WTC11 (cell line): ENCODE measurements at regions not wholly inside any gene's neighbourhood (a gene's known extent, or its start where the extent isn't known, plus 50 kb on each side); places are given as distances from the start of the nearest gene placed in this dataset.

Experiments used
- ATAC-seq: fragments of 200-7000 bp; cut with Tn5 transposase; 2 replicates; pipeline ENCODE4 v1.10.0; 2021; ENCODE audit warnings: mild to moderate bottlenecking, moderate library complexity
- CTCF ChIA-PET: fragments of 300-600 bp; sonication (Branson Sonifier 250); formaldehyde crosslinking; loops from one replicate; lab custom pipeline; 2021; ENCODE audit warnings: antibody characterized with exemption; lab: Charles Lee
- POLR2A ChIA-PET: fragments of 350-600 bp; sonication (Branson Sonifier 250); formaldehyde crosslinking; loops from one replicate; lab custom pipeline; 2021; ENCODE audit warnings: antibody characterized with exemption; lab: Charles Lee
- DNase-seq: peaks from one replicate; pipeline ENCODE4 v3.0.0; 2021; ENCODE audit warnings: low spot score
- H3K27ac Mint-ChIP-seq: 2 replicates; pipeline ENCODE4 v1.8.0; 2021; ENCODE audit warnings: mixed read lengths
- H3K27me3 Mint-ChIP-seq: 2 replicates; pipeline ENCODE4 v1.8.0; 2021; ENCODE audit warnings: low read depth, mild to moderate bottlenecking, moderate library complexity, mixed read lengths
- H3K36me3 Mint-ChIP-seq: 2 replicates; pipeline ENCODE4 v1.8.0; 2021; ENCODE audit warnings: mixed read lengths
- H3K4me1 Mint-ChIP-seq: 2 replicates; pipeline ENCODE4 v1.8.0; 2022; ENCODE audit warnings: mixed read lengths
- H3K4me3 Mint-ChIP-seq: 2 replicates; pipeline ENCODE4 v1.8.0; 2021; ENCODE audit warnings: mild to moderate bottlenecking, moderate library complexity, mixed read lengths
- H3K9me3 Mint-ChIP-seq: 2 replicates; pipeline ENCODE4 v1.8.0; 2021; ENCODE audit warnings: mixed read lengths
- ATF1 ChIP-seq: sonication (generic); formaldehyde crosslinking; IDR thresholded peaks from 2 replicates; pipeline ENCODE4 v1.8.1; 2023; ENCODE audit warnings: mild to moderate bottlenecking, moderate library complexity, missing genetic modification reagents
- ATF3 ChIP-seq: sonication (generic); formaldehyde crosslinking; conservative IDR thresholded peaks from 2 replicates; pipeline ENCODE4 v1.8.1; 2022; ENCODE audit warnings: mild to moderate bottlenecking, missing genetic modification reagents
- CREB1 ChIP-seq: sonication (generic); formaldehyde crosslinking; IDR thresholded peaks from 2 replicates; pipeline ENCODE4 v1.8.0; 2023; ENCODE audit warnings: mild to moderate bottlenecking, missing genetic modification reagents
- CTCF ChIP-seq: fragments of 200-600 bp; IDR thresholded peaks from 2 replicates; pipeline ENCODE4 v1.8.0; 2022; ENCODE audit warnings: antibody characterized with exemption
- EMX1 ChIP-seq: fragments of 250-450 bp; sonication (Bioruptor Pico); IDR thresholded peaks from 2 replicates; pipeline ENCODE4 v1.8.0; 2021; ENCODE audit warnings: mild to moderate bottlenecking
- ERG ChIP-seq: fragments of 250-450 bp; sonication (Bioruptor Pico); IDR thresholded peaks from 2 replicates; pipeline ENCODE4 v1.8.0; 2021; ENCODE audit warnings: mild to moderate bottlenecking
- ESRRA ChIP-seq: sonication (generic); formaldehyde crosslinking; IDR thresholded peaks from 2 replicates; pipeline ENCODE4 v1.8.1; 2022; ENCODE audit warnings: mild to moderate bottlenecking, missing genetic modification reagents, borderline replicate concordance
- GABPB1 ChIP-seq: sonication (generic); formaldehyde crosslinking; IDR thresholded peaks from 2 replicates; pipeline ENCODE4 v1.8.1; 2023; ENCODE audit warnings: mild to moderate bottlenecking, missing genetic modification reagents
- GRHL2 ChIP-seq: fragments of 250-450 bp; sonication (Bioruptor Pico); IDR thresholded peaks from 2 replicates; pipeline ENCODE4 v1.8.0; 2022; ENCODE audit warnings: mild to moderate bottlenecking, moderate library complexity; ENCODE audit not compliant: insufficient replicate concordance, severe bottlenecking
- JAZF1 ChIP-seq: fragments of 250-450 bp; sonication (Bioruptor Pico); IDR thresholded peaks from 2 replicates; pipeline ENCODE4 v1.9.0; 2021; ENCODE audit warnings: moderate library complexity, mild to moderate bottlenecking, inconsistent platforms
- ZNF425 ChIP-seq: fragments of 250-450 bp; sonication (Bioruptor Pico); conservative IDR thresholded peaks from 2 replicates; pipeline ENCODE4 v1.9.0; 2021; ENCODE audit warnings: mild to moderate bottlenecking
- ZNF671 ChIP-seq: fragments of 250-450 bp; sonication (Bioruptor Pico); IDR thresholded peaks from 2 replicates; pipeline ENCODE4 v1.8.0; 2021; ENCODE audit warnings: mild to moderate bottlenecking
- TF ChIP-seq, protein P1 (sequence below): sonication (generic); formaldehyde crosslinking; IDR thresholded peaks from 2 replicates; pipeline ENCODE4 v1.8.0; 2022; ENCODE audit warnings: mild to moderate bottlenecking, missing genetic modification reagents
- TF ChIP-seq, protein P2 (sequence below): sonication (generic); formaldehyde crosslinking; IDR thresholded peaks from 2 replicates; pipeline ENCODE4 v1.8.1; 2023; ENCODE audit warnings: mild to moderate bottlenecking, missing genetic modification reagents, moderate library complexity
- TF ChIP-seq, protein P3 (sequence below): sonication (generic); formaldehyde crosslinking; IDR thresholded peaks from 2 replicates; pipeline ENCODE4 v1.8.1; 2023; ENCODE audit warnings: mild to moderate bottlenecking, missing genetic modification reagents, borderline replicate concordance

DNA sequence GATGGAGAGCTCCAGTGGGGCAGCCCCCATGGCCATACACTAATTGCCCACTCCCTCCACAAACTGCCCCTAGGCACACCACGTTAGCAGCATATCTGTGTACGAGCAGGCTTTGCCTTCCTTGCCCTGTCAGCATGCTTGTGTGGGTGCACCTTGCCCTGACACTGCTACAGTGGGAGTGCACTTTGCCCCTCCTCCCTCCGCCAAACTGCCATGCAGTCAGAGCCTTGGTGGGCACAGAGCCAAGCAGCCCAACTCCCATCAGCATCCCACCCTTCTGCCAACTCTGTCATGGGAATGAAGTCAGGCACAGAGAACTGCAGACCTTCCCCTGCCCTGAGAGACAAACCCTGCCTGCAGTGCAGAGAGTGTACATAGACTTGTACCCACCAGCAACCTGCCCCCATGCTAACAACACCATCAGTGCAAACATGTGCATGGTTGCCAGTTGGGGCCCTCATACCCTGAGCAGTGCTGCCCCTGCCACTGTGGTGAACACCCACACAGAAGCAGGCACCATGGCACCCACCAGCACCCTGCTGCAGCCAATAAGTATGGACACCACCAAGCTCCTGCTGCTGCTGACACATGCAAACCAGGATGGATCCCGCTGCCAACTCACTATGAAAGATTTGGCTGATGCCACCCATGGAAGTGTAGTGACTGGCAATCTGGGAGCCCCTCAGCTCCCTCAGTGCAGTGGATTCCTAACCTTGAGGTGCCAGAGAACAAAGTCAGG lies 1197.7 kb upstream of the CELF2 start:
- peaks cover 3% of the 10 kb centered on the region for H3K4me1 Mint-ChIP-seq
- ChIA-PET POLR2A (no interaction called here), CTCF (no interaction called here)
- H3K4me3 Mint-ChIP-seq = no peak overlapping the region
- no peak for ATAC-seq
- no peak for TF ChIP-seq ERG (CRISPR knock-in tag)
- TF ChIP-seq, protein P1, sequence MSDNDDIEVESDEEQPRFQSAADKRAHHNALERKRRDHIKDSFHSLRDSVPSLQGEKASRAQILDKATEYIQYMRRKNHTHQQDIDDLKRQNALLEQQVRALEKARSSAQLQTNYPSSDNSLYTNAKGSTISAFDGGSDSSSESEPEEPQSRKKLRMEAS = no peak
- TF ChIP-seq, protein P2, sequence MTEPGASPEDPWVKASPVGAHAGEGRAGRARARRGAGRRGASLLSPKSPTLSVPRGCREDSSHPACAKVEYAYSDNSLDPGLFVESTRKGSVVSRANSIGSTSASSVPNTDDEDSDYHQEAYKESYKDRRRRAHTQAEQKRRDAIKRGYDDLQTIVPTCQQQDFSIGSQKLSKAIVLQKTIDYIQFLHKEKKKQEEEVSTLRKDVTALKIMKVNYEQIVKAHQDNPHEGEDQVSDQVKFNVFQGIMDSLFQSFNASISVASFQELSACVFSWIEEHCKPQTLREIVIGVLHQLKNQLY = no peak
- no peak for TF ChIP-seq ESRRA
- TF ChIP-seq, protein P3, sequence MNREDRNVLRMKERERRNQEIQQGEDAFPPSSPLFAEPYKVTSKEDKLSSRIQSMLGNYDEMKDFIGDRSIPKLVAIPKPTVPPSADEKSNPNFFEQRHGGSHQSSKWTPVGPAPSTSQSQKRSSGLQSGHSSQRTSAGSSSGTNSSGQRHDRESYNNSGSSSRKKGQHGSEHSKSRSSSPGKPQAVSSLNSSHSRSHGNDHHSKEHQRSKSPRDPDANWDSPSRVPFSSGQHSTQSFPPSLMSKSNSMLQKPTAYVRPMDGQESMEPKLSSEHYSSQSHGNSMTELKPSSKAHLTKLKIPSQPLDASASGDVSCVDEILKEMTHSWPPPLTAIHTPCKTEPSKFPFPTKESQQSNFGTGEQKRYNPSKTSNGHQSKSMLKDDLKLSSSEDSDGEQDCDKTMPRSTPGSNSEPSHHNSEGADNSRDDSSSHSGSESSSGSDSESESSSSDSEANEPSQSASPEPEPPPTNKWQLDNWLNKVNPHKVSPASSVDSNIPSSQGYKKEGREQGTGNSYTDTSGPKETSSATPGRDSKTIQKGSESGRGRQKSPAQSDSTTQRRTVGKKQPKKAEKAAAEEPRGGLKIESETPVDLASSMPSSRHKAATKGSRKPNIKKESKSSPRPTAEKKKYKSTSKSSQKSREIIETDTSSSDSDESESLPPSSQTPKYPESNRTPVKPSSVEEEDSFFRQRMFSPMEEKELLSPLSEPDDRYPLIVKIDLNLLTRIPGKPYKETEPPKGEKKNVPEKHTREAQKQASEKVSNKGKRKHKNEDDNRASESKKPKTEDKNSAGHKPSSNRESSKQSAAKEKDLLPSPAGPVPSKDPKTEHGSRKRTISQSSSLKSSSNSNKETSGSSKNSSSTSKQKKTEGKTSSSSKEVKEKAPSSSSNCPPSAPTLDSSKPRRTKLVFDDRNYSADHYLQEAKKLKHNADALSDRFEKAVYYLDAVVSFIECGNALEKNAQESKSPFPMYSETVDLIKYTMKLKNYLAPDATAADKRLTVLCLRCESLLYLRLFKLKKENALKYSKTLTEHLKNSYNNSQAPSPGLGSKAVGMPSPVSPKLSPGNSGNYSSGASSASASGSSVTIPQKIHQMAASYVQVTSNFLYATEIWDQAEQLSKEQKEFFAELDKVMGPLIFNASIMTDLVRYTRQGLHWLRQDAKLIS (CRISPR knock-in tag) = no peak
- TF ChIP-seq EMX1 = no peak
- TF ChIP-seq ATF3 = no peak
- no peak for TF ChIP-seq ATF1 (CRISPR knock-in tag)
- TF ChIP-seq ZNF425 = no peak
- TF ChIP-seq JAZF1 (CRISPR knock-in tag) = no peak
- TF ChIP-seq GRHL2 (CRISPR knock-in tag) = no peak
- no peak for TF ChIP-seq CTCF
- TF ChIP-seq CREB1 (CRISPR knock-in tag) = no peak
- no peak for TF ChIP-seq GABPB1 (CRISPR knock-in tag)
- TF ChIP-seq ZNF671 (CRISPR knock-in tag) = no peak
- no peak overlapping the region for H3K27ac Mint-ChIP-seq
- H3K9me3 Mint-ChIP-seq = peaks cover 31% of the 10 kb centered on the region
- no peak for DNase-seq
- H3K27me3 Mint-ChIP-seq = no peaks in the 10 kb centered on the region
- H3K36me3 Mint-ChIP-seq = 0 out of 2 replicates have a peak, but pooled peaks cover 8% of the 10 kb centered on the region
